Epithelial cell of prostate (primary cell): ENCODE measurements at regions not wholly inside any gene's neighbourhood (a gene's known extent, or its start where the extent isn't known, plus 50 kb on each side); places are given as distances from the start of the nearest gene placed in this dataset.
"Not testable (repeated sequence)": the region's sequence is repeated elsewhere in the genome, so short reads cannot be mapped to it uniquely, and the experiment has no call there.

Source experiments
- DNase-seq: peaks from one replicate; pipeline ENCODE4 v3.0.0-alpha.2; 2011; ENCODE audit warnings: low read depth, low spot score
- H3K27ac ChIP-seq: fragments of 450-650 bp; 2 replicates; pipeline ENCODE4 v1.5.1; 2017; ENCODE audit warnings: mild to moderate bottlenecking

GRCh38 chr3:150249779-150250470, 158.2 kb upstream of the TSC22D2 start:
- no peak for DNase-seq
- no peak overlapping the region for H3K27ac ChIP-seq

GRCh38 chr3:150248888-150249681, 159.0 kb upstream of the TSC22D2 start:
- no peak overlapping the region for H3K27ac ChIP-seq
- DNase-seq = no peak

- H3K27ac ChIP-seq = no peak overlapping the region
- no peak for DNase-seq
These were observed 159.8 kb upstream of the TSC22D2 start for GRCh38 chr3:150248116-150248887.

GRCh38 chr3:150247441-150247840, 160.7 kb upstream of the TSC22D2 start:
- no peak for DNase-seq
- no peak overlapping the region for H3K27ac ChIP-seq

GRCh38 chr3:150243466-150243865, 164.6 kb upstream of the TSC22D2 start:
- no peak for DNase-seq
- H3K27ac ChIP-seq = no peak overlapping the region

GRCh38 chr3:150242220-150242936, 165.7 kb upstream of the TSC22D2 start:
- no peak for DNase-seq
- H3K27ac ChIP-seq = no peak overlapping the region

GRCh38 chr3:150240891-150241290, 167.2 kb upstream of the TSC22D2 start:
- DNase-seq = no peak
- H3K27ac ChIP-seq = no peak overlapping the region

- no peak for DNase-seq
- H3K27ac ChIP-seq = no peak overlapping the region
These were observed 168.3 kb upstream of the TSC22D2 start for GRCh38 chr3:150239766-150240165.

- H3K27ac ChIP-seq = peak overlapping the region; percentile 71
These were observed 169.0 kb upstream of the TSC22D2 start for GRCh38 chr3:150238995-150239619.

GRCh38 chr3:150238048-150238802, 169.9 kb upstream of the TSC22D2 start:
- peak overlapping the region; percentile 71 for H3K27ac ChIP-seq
- DNase-seq = no peak

More at GRCh38 chr3:150238995-150239619, 169.0 kb upstream of the TSC22D2 start:
- DNase-seq = no peak

- peak overlapping the region; percentile 71 for H3K27ac ChIP-seq
- DNase-seq = peak; percentile 86
These were observed 170.6 kb upstream of the TSC22D2 start for GRCh38 chr3:150237490-150237889.

- DNase-seq = no peak
- H3K27ac ChIP-seq = no peak overlapping the region
These were observed 171.6 kb upstream of the TSC22D2 start for GRCh38 chr3:150236316-150237082.

GRCh38 chr3:150235799-150236198, 172.3 kb upstream of the TSC22D2 start:
- no peak overlapping the region for H3K27ac ChIP-seq
- no peak for DNase-seq

- peak overlapping the region; percentile 53 for H3K27ac ChIP-seq
- DNase-seq = no peak
These were observed 175.1 kb upstream of the TSC22D2 start for GRCh38 chr3:150232992-150233451.

GRCh38 chr3:150230037-150230436, 178.1 kb upstream of the TSC22D2 start:
- no peak overlapping the region for H3K27ac ChIP-seq

GRCh38 chr3:150228626-150229025, 179.5 kb upstream of the TSC22D2 start:
- not testable (repeated sequence) for H3K27ac ChIP-seq, DNase-seq

More at GRCh38 chr3:150230037-150230436, 178.1 kb upstream of the TSC22D2 start:
- DNase-seq = no peak

- no peak overlapping the region for H3K27ac ChIP-seq
- DNase-seq = no peak
These were observed 180.3 kb upstream of the TSC22D2 start for GRCh38 chr3:150227839-150228238.

- no peak overlapping the region for H3K27ac ChIP-seq
- DNase-seq = no peak
These were observed 182.1 kb upstream of the TSC22D2 start for GRCh38 chr3:150225986-150226385.
